ENCODE measurements at regions not wholly inside any gene's neighbourhood (a gene's known extent, or its start where the extent isn't known, plus 50 kb on each side); places are given as distances from the start of the nearest gene placed in this dataset.

DNA sequence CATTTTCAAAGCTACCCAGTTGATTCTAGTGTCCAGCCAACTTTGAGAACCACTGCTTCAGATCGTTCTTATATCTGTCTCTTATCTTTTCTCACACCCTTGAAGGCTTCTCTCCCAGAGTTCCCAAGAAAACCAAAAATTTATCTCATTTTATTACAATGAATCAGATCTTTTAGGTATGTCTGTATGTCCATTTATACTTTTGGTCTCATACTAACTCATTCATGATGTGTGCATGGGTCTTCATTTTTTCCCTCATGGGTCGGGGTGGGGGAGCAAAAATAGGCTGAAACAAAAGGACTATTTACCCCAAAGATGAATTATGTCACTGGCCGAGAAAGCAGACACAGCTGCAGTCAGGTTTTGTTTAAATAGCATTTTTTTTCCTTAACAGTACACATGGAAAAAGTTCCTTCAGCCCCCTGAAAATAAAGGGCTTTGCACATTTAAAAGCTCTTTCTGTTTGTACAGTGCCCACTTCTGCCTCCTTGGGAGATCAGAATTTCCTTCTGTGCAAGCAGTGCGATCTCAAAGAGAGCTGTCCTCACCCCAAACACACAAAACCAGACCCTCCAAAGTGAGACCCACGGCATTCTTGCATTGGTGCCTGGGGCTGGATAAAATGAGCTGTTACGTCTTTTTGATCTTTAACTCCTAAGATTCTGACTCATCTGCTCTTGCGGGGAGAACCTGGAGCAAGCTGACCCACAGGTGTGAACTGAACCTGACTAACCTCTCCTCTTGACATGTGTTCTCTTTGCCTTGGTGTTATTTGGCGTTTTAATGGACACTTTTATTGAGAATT lies 251.2 kb upstream of the ELAC2 start:
- Histone ChIP-seq H3K4me3 (no peak overlapping the region), H3K9me3 (no peaks in the 10 kb centered on the region), H3K27me3 (peaks cover 0 to 12% (median 0%) of the 10 kb centered on the region in 9 donors), H3K4me1 (no peaks in the 10 kb centered on the region), H3K36me3 (no peaks in the 10 kb centered on the region), H3K27ac (no peak overlapping the region)
- TF ChIP-seq POLR2A (IDR thresholded peaks at IDR 0.05) (no peak), CTCF (IDR thresholded peaks at IDR 0.05) (no peak)
- DNase-seq (no peak), ATAC-seq (no peak)
- intact Hi-C loops (cut with DNase I): no loop called here
- 41 to 51% (median 46%) methylated on average over 8 of the region's 8 CpGs for WGBS, 4 donors

GRCh38 chr17:13266606-13267005 lies 248.8 kb upstream of the ELAC2 start:
- Histone ChIP-seq H3K27ac (no peak overlapping the region), H3K4me3 (no peak overlapping the region), H3K4me1 (no peaks in the 10 kb centered on the region), H3K9me3 (no peaks in the 10 kb centered on the region), H3K36me3 (no peaks in the 10 kb centered on the region), H3K27me3 (peaks cover 0 to 12% (median 0%) of the 10 kb centered on the region in 9 donors)
- ATAC-seq (no peak), DNase-seq (no peak)
- TF ChIP-seq CTCF (IDR thresholded peaks at IDR 0.05): no peak
- intact Hi-C loops (cut with DNase I): no loop called here
- WGBS, 4 donors: 42 to 49% (median 42%) methylated on average over 7 of the region's 7 CpGs

GRCh38 chr17:13265311-13265710 lies 247.5 kb upstream of the ELAC2 start:
- 61 to 76% (median 69%) methylated on average over 2 of the region's 2 CpGs for WGBS, 4 donors

DNA sequence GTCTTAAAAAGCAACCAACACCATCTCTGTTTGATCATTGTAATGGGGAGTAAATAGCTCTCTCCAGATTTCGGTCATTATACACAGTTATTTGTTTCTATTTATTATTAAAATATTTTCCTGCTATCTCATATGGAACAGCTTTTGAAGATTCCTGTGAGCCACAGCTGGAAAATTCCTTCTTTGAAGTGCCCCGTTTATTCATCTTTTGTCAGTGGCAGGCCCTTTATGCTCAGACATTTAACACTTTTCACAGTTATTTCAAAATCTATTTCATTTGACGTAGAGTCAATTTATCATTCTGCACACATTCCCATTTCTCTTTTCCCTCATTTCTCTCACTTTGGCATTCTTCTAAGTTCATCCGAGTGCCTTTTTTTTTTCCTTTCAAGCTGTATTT lies 245.9 kb upstream of the ELAC2 start:
- TF ChIP-seq POLR2A (IDR thresholded peaks at IDR 0.05): no peak
- TF ChIP-seq CTCF (IDR thresholded peaks at IDR 0.05): no peak
- 67 to 86% (median 83%) methylated on average over 4 of the region's 4 CpGs for WGBS, 4 donors

More at GRCh38 chr17:13265311-13265710, 247.5 kb upstream of the ELAC2 start:
- TF ChIP-seq CTCF (IDR thresholded peaks at IDR 0.05) (no peak), POLR2A (IDR thresholded peaks at IDR 0.05) (no peak)
- DNase-seq (no peak), ATAC-seq (no peak)
- Histone ChIP-seq H3K9me3 (no peaks in the 10 kb centered on the region), H3K27me3 (peaks cover 0 to 12% (median 0%) of the 10 kb centered on the region in 9 donors), H3K4me3 (no peak overlapping the region), H3K4me1 (no peaks in the 10 kb centered on the region), H3K27ac (no peak overlapping the region), H3K36me3 (no peaks in the 10 kb centered on the region)
- intact Hi-C loops (cut with DNase I): no loop called here

More for the DNA sequence above, 245.9 kb upstream of the ELAC2 start:
- ATAC-seq: no peak
- Histone ChIP-seq H3K4me3 (no peak overlapping the region), H3K9me3 (no peaks in the 10 kb centered on the region), H3K27me3 (peaks cover 0 to under 1% (median 0%) of the 10 kb centered on the region in 9 donors), H3K4me1 (no peaks in the 10 kb centered on the region), H3K27ac (no peak overlapping the region), H3K36me3 (no peaks in the 10 kb centered on the region)
- no peak for DNase-seq
- intact Hi-C loops (cut with DNase I): no loop called here

All from heart left ventricle (tissue), 16 donors.